ENCODE measurements at regions not wholly inside any gene's neighbourhood (a gene's known extent, or its start where the extent isn't known, plus 50 kb on each side); places are given as distances from the start of the nearest gene placed in this dataset.
A peak's percentile ranks its signal among the peaks of the same experiment; 100 is the strongest.
"Not testable (repeated sequence)": the region's sequence is repeated elsewhere in the genome, so short reads cannot be mapped to it uniquely, and the experiment has no call there.

DNA sequence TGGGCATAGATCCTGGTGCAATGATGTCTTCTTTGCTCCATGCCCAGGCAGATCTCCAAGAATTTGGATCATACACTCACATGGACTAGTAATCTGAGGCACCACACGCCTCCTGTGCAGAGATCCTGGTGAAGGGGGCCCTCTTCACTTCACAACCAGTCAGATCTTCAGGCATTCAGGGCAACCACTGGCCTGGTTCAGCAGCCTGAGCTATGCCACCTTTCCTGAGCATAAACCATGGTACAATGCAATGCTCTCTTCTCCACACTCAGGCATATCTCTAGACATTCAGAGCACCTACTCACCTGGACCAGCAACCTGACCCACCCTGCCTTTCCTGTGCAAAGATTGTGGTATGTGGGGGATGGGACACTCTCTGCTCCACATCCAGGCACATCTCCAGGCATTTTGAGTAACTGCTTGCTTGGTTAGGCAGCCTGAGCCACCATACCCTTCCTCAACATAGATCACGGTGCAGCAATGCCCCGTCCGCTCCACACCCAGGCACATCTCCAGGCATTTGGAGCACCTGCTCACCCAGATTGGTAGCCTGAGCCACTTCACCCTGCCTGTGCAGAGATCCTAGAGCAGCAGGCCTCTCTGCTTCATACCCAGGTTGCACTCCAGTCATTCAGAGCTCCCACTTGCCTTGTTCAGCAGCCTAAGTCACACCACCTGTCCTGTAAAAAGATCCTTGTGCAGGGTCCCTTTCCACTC, 532.2 kb upstream of the STEAP1 start:
- no peak for DNase-seq

GRCh38 chr7:89623018-89623672, 531.1 kb upstream of the STEAP1 start:
- DNase-seq: peak in 1 of 2 experiments; percentile 6

GRCh38 chr7:89624155-89624554, 530.1 kb upstream of the STEAP1 start:
- not testable (repeated sequence) for DNase-seq

GRCh38 chr7:89648509-89648908, 505.8 kb upstream of the STEAP1 start:
- DNase-seq: no peak

DNA sequence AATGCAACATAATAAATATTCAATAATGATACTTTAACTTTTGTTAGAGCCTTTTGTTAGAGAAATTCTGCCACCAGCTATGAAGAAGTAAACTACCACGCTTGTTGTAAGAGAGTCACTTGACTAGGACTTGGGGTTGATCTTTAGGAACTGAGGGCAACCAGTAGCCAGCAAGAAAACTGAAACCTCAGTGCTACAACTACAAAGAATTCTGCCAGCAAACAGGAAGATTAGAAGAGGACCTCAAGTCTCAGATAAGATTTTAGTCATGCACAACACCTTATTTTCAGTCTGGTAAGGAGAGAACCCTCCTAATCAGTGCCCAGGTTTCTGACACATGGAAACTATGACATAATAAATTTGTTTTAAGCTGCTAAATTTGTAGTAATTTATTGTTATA, 498.3 kb upstream of the STEAP1 start:
- DNase-seq: no peak

- DNase-seq: no peak
Observed at GRCh38 chr7:89661876-89662275, 492.4 kb upstream of the STEAP1 start.

DNA sequence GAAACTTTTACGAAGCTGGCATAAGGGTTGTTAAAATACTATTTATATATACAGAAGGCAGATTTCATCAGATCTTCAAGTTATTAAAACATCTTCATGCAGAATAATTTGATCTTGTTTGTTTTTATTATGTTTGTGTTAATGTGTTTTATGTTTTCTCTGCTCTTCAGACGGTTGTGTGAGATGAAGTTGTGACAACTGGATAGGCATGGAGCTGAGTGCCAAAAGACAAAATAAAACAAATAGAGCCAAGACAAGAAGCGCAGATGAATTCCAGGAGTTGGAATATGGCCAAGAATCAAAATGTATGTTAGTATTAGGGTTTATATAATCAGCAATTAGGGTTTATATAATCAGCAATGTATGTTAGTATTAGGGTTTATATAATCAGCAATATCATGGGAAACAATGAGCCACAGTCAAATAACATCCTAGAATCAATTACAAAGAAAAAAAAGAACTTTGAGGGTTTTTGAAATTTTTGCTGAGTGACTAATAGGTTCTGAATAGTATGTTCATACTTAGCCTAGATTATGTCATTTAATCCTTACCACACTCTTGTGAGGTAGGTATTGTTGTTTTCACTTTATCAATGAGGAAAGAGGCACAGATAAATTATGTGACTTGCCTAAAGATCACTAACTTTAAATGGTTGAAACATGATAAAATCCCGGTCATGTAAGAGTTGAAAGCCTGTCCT, 488.0 kb upstream of the STEAP1 start:
- no peak for DNase-seq

- DNase-seq: no peak
Observed at GRCh38 chr7:89680161-89680560, 474.1 kb upstream of the STEAP1 start.

GRCh38 chr7:89681448-89681847, 472.8 kb upstream of the STEAP1 start:
- no peak for DNase-seq

GRCh38 chr7:89685287-89685686, 469.0 kb upstream of the STEAP1 start:
- DNase-seq: no peak

DNA sequence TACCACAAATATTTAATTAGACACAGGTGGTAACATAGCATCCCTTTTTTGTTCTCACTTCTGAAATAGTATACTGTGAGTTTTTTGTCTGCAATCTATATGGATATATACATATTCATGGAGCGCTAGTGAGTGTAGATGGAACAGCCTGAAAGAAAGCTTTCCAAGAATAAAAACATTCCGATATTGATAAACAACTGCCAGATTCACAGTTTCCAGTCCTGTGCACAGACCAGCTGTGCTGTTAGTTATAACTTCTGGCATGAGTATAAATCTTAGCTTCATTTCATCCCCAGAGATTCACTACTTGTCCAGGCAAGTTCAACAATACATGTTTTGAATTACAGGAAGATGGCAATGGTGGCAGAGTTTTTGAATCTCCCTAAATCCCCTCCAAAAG, 467.1 kb upstream of the STEAP1 start:
- no peak for DNase-seq

GRCh38 chr7:89695241-89695640, 459.0 kb upstream of the STEAP1 start:
- no peak for DNase-seq

DNA sequence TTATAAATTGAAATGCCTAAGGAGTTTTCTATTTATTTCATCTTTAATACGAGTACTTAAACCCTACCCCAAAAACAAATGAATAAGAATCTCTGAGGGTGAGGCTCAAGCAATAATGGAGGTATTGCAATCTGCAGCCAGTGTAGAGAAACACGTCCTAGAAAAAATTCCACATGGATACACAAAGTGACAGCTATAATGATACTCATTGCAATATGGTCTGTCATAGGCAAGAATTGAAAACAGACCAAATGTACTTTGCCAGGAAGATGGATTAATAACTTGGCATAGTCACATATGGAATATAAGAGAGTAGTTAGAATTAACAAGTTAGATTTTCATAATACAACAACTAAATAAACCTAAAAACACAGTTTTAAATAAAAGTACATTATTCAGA, 440.1 kb upstream of the STEAP1 start:
- DNase-seq: no peak

GRCh38 chr7:89718941-89719340, 435.3 kb upstream of the STEAP1 start:
- DNase-seq: not testable (repeated sequence)

DNA sequence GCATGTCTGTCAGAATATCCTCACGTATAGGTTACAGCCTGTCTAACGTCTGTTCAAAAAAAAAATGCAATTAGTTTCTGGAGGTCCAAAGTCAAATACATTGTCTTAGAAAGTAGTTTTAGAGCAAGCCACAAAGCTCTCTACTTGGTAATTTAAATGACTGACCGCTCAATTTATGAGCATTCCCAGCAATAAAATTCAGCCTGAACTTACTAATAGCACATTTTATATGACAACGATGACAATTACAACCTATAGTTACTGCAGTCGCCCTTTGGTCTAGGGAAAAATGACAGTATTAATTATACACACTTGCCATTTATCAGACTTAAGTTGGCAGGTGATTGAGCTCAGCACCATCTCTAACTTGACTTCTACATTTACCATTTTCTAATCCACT, 425.8 kb upstream of the STEAP1 start:
- no peak for DNase-seq

DNA sequence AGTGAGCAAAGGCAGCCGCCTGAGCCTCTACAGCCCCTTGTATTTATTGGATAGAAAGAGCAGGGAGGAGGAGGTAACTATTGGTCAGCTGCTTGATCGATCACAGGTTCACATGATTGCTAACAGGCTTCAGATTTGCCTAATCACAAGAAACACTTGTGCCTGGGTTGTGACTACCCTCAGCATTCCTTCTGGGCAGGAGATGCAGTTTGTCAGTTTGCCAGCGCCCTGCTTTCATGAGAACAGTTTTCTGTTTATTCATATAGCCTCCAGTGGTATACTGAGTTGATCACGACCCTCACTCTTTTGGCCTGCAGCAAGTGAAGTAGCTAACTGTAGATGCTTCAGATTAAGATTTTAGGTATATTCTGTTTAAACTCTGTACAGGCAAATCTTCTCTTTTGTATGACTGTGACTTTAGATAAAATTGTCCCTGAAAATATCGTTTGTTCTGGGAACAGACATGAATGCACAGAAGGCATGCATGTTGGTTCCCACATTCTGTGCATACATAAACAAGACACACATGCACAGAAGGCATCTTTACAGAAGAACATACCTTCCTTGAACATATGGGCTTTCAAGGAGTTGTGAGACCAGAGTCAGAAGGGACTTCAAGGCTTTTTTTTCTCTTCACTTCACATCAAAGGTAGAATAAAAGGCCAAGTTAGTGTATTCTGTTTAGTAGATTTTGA, 422.4 kb upstream of the STEAP1 start:
- no peak for DNase-seq

- DNase-seq: no peak
Observed at GRCh38 chr7:89738549-89738948, 415.7 kb upstream of the STEAP1 start.

DNA sequence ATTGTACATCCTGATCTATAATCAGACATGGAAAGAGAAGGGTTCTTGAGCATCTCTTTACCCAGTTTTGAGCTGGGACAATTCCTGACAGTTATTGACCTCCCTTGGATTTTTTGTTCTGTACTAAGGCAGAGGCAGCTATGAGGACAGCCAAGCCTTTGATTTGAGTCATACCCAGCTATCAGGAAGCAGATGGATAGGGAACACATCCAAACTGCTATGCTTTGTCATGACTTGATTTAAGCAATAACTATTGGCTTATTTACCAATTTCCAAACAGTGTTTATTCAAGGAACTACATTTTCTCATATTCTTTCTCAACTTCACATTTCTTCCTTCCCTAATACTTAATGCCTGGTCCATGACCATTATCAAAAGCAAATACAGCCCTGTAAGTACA, 396.4 kb upstream of the STEAP1 start:
- DNase-seq: no peak

- no peak for DNase-seq
Observed at GRCh38 chr7:89760690-89761089, 393.6 kb upstream of the STEAP1 start.

DNA sequence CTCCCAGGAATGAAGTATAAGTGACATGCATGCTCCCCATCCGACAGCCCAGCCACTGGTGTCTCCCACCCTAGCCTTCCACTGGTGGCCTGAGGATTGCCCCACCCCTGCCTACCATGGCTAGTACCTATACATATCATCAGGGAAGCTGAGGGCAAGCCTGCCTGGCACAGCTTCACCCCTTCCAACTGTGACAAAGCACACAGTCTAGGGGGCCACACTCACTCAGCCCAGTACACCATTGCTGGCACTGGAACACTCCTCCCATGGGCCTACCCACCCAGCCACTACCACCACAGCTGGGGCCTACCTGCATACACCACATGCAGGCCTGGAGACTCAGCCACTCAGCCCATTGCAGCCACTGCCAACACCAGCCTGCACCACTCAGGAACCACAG, 393.1 kb upstream of the STEAP1 start:
- DNase-seq: no peak

DNA sequence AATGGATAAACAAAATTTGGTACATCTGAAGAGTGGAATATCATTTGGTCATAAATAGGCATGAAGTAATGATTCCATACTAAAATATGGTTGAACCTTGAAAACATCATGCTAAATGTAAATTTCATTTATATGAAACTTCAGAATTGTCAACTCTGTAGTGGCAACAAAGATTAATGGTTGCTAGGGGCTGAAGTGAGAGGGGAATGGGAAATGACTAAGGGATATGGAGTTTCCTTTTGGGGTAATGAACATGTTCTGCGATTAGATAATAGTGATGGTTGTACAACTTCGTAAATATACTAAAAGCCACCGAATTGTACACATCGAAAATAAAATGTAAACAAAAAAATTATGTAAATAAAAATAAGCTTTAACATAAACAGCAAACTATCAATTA, 384.1 kb upstream of the STEAP1 start:
- no peak for DNase-seq

- no peak for DNase-seq
Observed at GRCh38 chr7:89771003-89771636, 383.1 kb upstream of the STEAP1 start.

DNA sequence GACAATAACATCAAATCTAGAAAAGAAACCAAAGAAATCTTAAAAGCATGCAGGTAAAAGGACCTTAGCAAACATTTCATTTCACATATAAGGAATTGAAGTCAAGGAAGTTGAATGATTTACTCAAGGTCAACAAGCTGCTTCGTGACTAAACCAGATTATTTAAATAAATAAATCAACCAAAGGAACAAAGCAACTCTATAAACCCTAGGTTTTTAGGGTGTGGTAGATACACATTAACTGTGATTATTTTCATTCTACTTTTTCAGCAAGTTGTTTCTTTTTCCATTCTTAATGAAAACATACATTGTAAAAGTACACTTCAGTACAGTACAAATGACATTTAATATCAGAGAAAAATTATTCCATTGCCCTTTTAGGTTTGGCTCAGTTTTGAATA, 382.0 kb upstream of the STEAP1 start:
- no peak for DNase-seq
